HepG2 (cell line): ENCODE measurements at regions not wholly inside any gene's neighbourhood (a gene's known extent, or its start where the extent isn't known, plus 50 kb on each side); places are given as distances from the start of the nearest gene placed in this dataset.

Experiments
- ATAC-seq: fragments of 200-7000 bp; cut with Tn5 transposase; 3 replicates; pipeline ENCODE4 v1.9.1; 2020; ENCODE audit warnings: mild to moderate bottlenecking, moderate library complexity
- BruUV-seq: library from RNA; stranded (reverse); fragments of 400-500 nt; replicated peaks from 2 replicates; lab custom pipeline; 2021; lab: Mats Ljungman, UMichigan
- CTCF ChIA-PET: fragments of 300-600 bp; formaldehyde crosslinking; extraction: SDS; loops from one replicate; lab custom pipeline; 2021; ENCODE audit warnings: low total read pairs, inconsistent platforms, low intra/inter-chr PET ratio; lab: Yijun Ruan, JAX
- POLR2A ChIA-PET: fragments of 350-600 bp; sonication (Branson Sonifier 250); formaldehyde crosslinking; loops from one replicate; lab custom pipeline; 2020; ENCODE audit warnings: antibody characterized with exemption, inconsistent platforms; lab: Yijun Ruan, JAX
- DNase-seq: peaks from one replicate; pipeline ENCODE4 v3.0.0-alpha.2; 2015; ENCODE audit warnings: low spot score
- FAIRE-seq: peaks from 3 replicates; lab custom pipeline; 2011; peaks lifted over from hg19 to GRCh38; lab: Jason Lieb, UNC
- H2AFZ ChIP-seq: one replicate; pipeline ENCODE4 v1.6.1; 2011; ENCODE audit warnings: low read length, inconsistent platforms
- H3K27ac ChIP-seq: fragments of 300-600 bp; 3 replicates; pipeline ENCODE4 v1.8.0; 2011; ENCODE audit warnings: mixed run types, mild to moderate bottlenecking, mixed read lengths, low read length, inconsistent platforms; ENCODE audit not compliant: insufficient read depth; ENCODE audit errors: extremely low read length
- H3K27me3 ChIP-seq, 2 experiments: fragments of 200-600 bp in 1 of 2; 2 replicates in 1 of 2; 3 replicates in 1 of 2; pipeline versions ENCODE4 v1.6.0 to v1.8.0; 2011; ENCODE audit warnings: low read length in 2 of 2, mild to moderate bottlenecking in 2 of 2, moderate library complexity in 2 of 2, inconsistent platforms in 1 of 2; ENCODE audit not compliant: insufficient read depth in 2 of 2, control insufficient read depth in 1 of 2
- H3K36me3 ChIP-seq, 2 experiments: fragments of 200-600 bp in 1 of 2; replicated peaks in 1 of 2; 2 replicates in 1 of 2; 3 replicates in 1 of 2; pipeline versions ENCODE4 v1.5.1 to v1.8.0; 2011; ENCODE audit warnings: low read length in 2 of 2, inconsistent platforms in 1 of 2; ENCODE audit not compliant: insufficient read depth in 2 of 2, control insufficient read depth in 1 of 2
- H3K4me1 ChIP-seq: 2 replicates; pipeline ENCODE4 v1.5.1; 2012; ENCODE audit warnings: low read length, inconsistent platforms; ENCODE audit not compliant: insufficient read depth
- H3K4me2 ChIP-seq: 2 replicates; pipeline ENCODE4 v1.6.0; 2011; ENCODE audit warnings: low read depth, low read length, inconsistent platforms
- H3K4me3 ChIP-seq, 3 experiments: fragments of 200-600 bp in 1 of 3; sonication (generic), shearing (Covaris generic) in 1 of 3; replicated peaks in 1 of 3; 2 replicates each; pipeline ENCODE4 v1.5.1; 2011 to 2016; ENCODE audit warnings: low read length in 3 of 3, inconsistent platforms in 2 of 3, low read depth in 2 of 3, mild to moderate bottlenecking in 2 of 3, control low read depth in 1 of 3, mixed read lengths in 1 of 3; ENCODE audit not compliant: insufficient read depth in 1 of 3
- H3K79me2 ChIP-seq: one replicate; pipeline ENCODE4 v1.6.1; 2011; ENCODE audit warnings: low read length, inconsistent platforms; ENCODE audit not compliant: insufficient read depth
- H3K9ac ChIP-seq: 2 replicates; pipeline ENCODE4 v1.6.0; 2011; ENCODE audit warnings: mild to moderate bottlenecking, low read depth, low read length, inconsistent platforms; ENCODE audit not compliant: insufficient read depth
- H3K9me3 ChIP-seq: 2 replicates; pipeline ENCODE4 v1.5.1; 2012; ENCODE audit warnings: mild to moderate bottlenecking, low read length
- H4K20me1 ChIP-seq: 2 replicates; pipeline ENCODE4 v1.6.0; 2011; ENCODE audit warnings: inconsistent platforms, mild to moderate bottlenecking, low read length, moderate library complexity; ENCODE audit not compliant: insufficient read depth
- AKNA ChIP-seq: sonication (generic); formaldehyde crosslinking; IDR thresholded peaks from 2 replicates; pipeline ENCODE4 v1.4.0; 2020; ENCODE audit warnings: missing genetic modification reagents, borderline replicate concordance
- ETV6 ChIP-seq: sonication (generic); formaldehyde crosslinking; conservative IDR thresholded peaks from 2 replicates; pipeline ENCODE4 v1.4.0; 2020; ENCODE audit warnings: missing genetic modification reagents
- IRF2 ChIP-seq: IDR thresholded peaks from 2 replicates; pipeline ENCODE4 v1.6.1; 2018; ENCODE audit warnings: missing genetic modification reagents, missing compliant biosample characterization
- LBX2 ChIP-seq: sonication (generic); formaldehyde crosslinking; IDR thresholded peaks from 2 replicates; pipeline ENCODE4 v1.5.0; 2020; ENCODE audit warnings: missing genetic modification reagents, mild to moderate bottlenecking, borderline replicate concordance
- SETDB1 ChIP-seq: sonication (generic); formaldehyde crosslinking; IDR thresholded peaks from 2 replicates; pipeline ENCODE4 v1.5.1; 2020; ENCODE audit warnings: missing genetic modification reagents, mild to moderate bottlenecking, borderline replicate concordance
- SMC3 ChIP-seq: IDR thresholded peaks from 2 replicates; pipeline ENCODE4 v1.6.1; 2011; ENCODE audit warnings: low read length, improper control_type of control experiment
- XBP1 ChIP-seq: sonication (generic); formaldehyde crosslinking; IDR thresholded peaks from 2 replicates; pipeline ENCODE4 v1.5.0; 2020; ENCODE audit warnings: missing genetic modification reagents
- ZBTB7A ChIP-seq: sonication (generic); formaldehyde crosslinking; IDR thresholded peaks from 2 replicates; pipeline ENCODE4 v1.8.0; 2022; ENCODE audit warnings: mild to moderate bottlenecking, missing genetic modification reagents
- ZFP1 ChIP-seq: IDR thresholded peaks from 2 replicates; pipeline ENCODE4 v1.6.1; 2016
- ZNF407 ChIP-seq: sonication (generic); formaldehyde crosslinking; IDR thresholded peaks from one replicate; pipeline ENCODE4 v1.5.1; 2020; ENCODE audit warnings: mild to moderate bottlenecking, missing genetic modification reagents; ENCODE audit errors: not compliant biosample characterization
- ZNF44 ChIP-seq: sonication (generic); formaldehyde crosslinking; IDR thresholded peaks from 2 replicates; pipeline ENCODE4 v1.5.1; 2020; ENCODE audit warnings: mild to moderate bottlenecking, missing genetic modification reagents
- ZNF670 ChIP-seq: sonication (generic); formaldehyde crosslinking; IDR thresholded peaks from 2 replicates; pipeline ENCODE4 v1.8.0; 2022; ENCODE audit warnings: mild to moderate bottlenecking, missing genetic modification reagents, borderline replicate concordance
- WGBS: methylation state at CpG from one replicate; pipeline ENCODE4 v1.1.6; 2017; ENCODE audit warnings: low lambda C conversion rate; 5-methylcytosine and 5-hydroxymethylcytosine counted together
- in situ Hi-C: cut with HindIII; loops from 2 replicates; pipeline ENCODE4 v1.10.0; 2017; ENCODE audit warnings: low pct_unique_long_range_greater_than_20kb; ENCODE audit not compliant: extremely low pct_ligation_motif_present
- intact Hi-C: fragments of 100-400 bp; cut with micrococcal nuclease; formaldehyde crosslinking; loops from one replicate; pipeline ENCODE4 v1.10.0; 2022; ENCODE audit not compliant: unreplicated experiment

- 5% methylated on average over 3 of the region's 3 CpGs for WGBS
- in situ Hi-C loops: no loop called here
- ChIA-PET POLR2A (no interaction called here), CTCF (no interaction called here)
- Histone ChIP-seq H3K79me2 (no peaks in the 10 kb centered on the region), H4K20me1 (no peaks in the 10 kb centered on the region), H3K27me3 (no peaks in the 10 kb centered on the region), H3K4me3 (no peak overlapping the region), H3K9me3 (no peaks in the 10 kb centered on the region), H3K4me2 (no peak overlapping the region), H3K36me3 (no peaks in the 10 kb centered on the region), H3K9ac (no peak overlapping the region), H3K27ac (no peak overlapping the region), H2AFZ (no peak overlapping the region), H3K4me1 (no peaks in the 10 kb centered on the region)
- ATAC-seq (no peak), FAIRE-seq (no peak), DNase-seq (no peak)
- intact Hi-C loops: no loop called here
- no TSS peak for BruUV-seq
- no peak for TF ChIP-seq ZNF670 (CRISPR knock-in tag)
- no peak for TF ChIP-seq ZNF44 (CRISPR knock-in tag)
- TF ChIP-seq IRF2 (CRISPR knock-in tag): no peak
- no peak for TF ChIP-seq ZBTB7A (CRISPR knock-in tag)
- no peak for TF ChIP-seq SETDB1
- TF ChIP-seq ZNF407 (CRISPR knock-in tag): no peak
- no peak for TF ChIP-seq ETV6
- no peak for TF ChIP-seq XBP1
- no peak for TF ChIP-seq LBX2 (CRISPR knock-in tag)
- TF ChIP-seq SMC3: no peak
- no peak for TF ChIP-seq ZFP1 (CRISPR knock-in tag)
- TF ChIP-seq AKNA (CRISPR knock-in tag): no peak
Observed at GRCh38 chr11:29006668-29007067, 898.5 kb downstream of the METTL15 start.
